ENCODE measurements at regions not wholly inside any gene's neighbourhood (a gene's known extent, or its start where the extent isn't known, plus 50 kb on each side); places are given as distances from the start of the nearest gene placed in this dataset.

- Mint-ChIP-seq H3K36me3 (no peaks in the 10 kb centered on the region), H3K4me1 (peaks cover 4% of the 10 kb centered on the region), H3K9me3 (no peaks in the 10 kb centered on the region), H3K4me3 (no peak overlapping the region), H3K27me3 (ENCODE audit: low read depth) (peaks cover 36% of the 10 kb centered on the region), H3K27ac (no peak overlapping the region)
- TF ChIP-seq CTCF (IDR thresholded peaks at IDR 0.05; ENCODE audit: unreplicated experiment): no peak
- no peak for DNase-seq (ENCODE audit: low spot score in 2 of 2, unreplicated experiment in 2 of 2)
Measured at GRCh38 chr19:30781047-30781446, 408.9 kb downstream of the ZNF536 start.

DNA sequence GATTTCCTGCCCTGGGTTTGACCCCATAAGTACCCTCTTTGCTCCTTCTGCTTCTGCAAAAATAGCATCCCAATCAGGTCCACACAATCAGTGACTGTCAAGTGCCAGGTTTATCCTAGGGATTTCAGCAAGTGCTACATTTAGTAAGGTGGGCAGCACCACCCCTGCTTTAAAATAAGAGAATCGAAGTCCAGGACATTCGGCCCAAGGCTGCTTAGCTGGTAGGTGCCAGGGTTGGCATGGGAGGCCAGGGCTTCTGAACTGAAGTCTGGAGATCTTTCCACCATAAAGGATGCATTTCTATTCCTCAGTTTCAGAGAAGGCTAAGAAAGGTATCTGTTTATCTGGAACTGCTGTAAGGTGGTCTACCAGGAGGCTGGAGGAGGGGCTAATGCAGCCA, 408.3 kb downstream of the ZNF536 start:
- H3K4me3 Mint-ChIP-seq: no peak overlapping the region
- H3K4me1 Mint-ChIP-seq: peaks cover 4% of the 10 kb centered on the region
- H3K27me3 Mint-ChIP-seq (ENCODE audit: low read depth): peaks cover 37% of the 10 kb centered on the region
- DNase-seq (ENCODE audit: low spot score in 2 of 2, unreplicated experiment in 2 of 2): no peak
- no peak overlapping the region for H3K27ac Mint-ChIP-seq
- TF ChIP-seq CTCF (IDR thresholded peaks at IDR 0.05; ENCODE audit: unreplicated experiment): no peak
- H3K9me3 Mint-ChIP-seq: no peaks in the 10 kb centered on the region
- H3K36me3 Mint-ChIP-seq: no peaks in the 10 kb centered on the region

DNA sequence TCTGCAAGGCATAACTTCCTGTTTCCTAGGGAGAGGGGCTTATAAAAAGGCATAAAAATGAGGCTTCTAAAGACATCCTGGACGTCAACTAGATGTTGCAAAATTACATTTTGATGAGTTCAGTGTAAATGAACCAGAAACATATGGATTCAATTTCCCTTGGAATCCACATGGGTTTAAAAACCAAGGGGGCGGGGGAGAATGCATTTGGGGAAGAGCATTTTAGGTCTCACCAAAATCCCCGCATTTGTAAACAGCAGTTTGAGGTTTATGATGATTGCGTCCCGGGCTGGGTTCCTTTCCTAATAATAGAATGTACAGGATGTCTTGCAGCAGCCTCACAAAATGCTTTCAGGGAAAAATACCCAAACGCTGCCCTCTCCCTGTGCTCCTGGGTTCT, 407.8 kb downstream of the ZNF536 start:
- no peak for DNase-seq (ENCODE audit: low spot score in 2 of 2, unreplicated experiment in 2 of 2)
- no peak for TF ChIP-seq CTCF (IDR thresholded peaks at IDR 0.05; ENCODE audit: unreplicated experiment)
- H3K27me3 Mint-ChIP-seq (ENCODE audit: low read depth): peaks cover 39% of the 10 kb centered on the region
- no peak overlapping the region for H3K4me3 Mint-ChIP-seq
- H3K4me1 Mint-ChIP-seq: peaks cover 4% of the 10 kb centered on the region
- no peaks in the 10 kb centered on the region for H3K9me3 Mint-ChIP-seq
- no peaks in the 10 kb centered on the region for H3K36me3 Mint-ChIP-seq
- H3K27ac Mint-ChIP-seq: peak overlapping the region; percentile 20

DNA sequence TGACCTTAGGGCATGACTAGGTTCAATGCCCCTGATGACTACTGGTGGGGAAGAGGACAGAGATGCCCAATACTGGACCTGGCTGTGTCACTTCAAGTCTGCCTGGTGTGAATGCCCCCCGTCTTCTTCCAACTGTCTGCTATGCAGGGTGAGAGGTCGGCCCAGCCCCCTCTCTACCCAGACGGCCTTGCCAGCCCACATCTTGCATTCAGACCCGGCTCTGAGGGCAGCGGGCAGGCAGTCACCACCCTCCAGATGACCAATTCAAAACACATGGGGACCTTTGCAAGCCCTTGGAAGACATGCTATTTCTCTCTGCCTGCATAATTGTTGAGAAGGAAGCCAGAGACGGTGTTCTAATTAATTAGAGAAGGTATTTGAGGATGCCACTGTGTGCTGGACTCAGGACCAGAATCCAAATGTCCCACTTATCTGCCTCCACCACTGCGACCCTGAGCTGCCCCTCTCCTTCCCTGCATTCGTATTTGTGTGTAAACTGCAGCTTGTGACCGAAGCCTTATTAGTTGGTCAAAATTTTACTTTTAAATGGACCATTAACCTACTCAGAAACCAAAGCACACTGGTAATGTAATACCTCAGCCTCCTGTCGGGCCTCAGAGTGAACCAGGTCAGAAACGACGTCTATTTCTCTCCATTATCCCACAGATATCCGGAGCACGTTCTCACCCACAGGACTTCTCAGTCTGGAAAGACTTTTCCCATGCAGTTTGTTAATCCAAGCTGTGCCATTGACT, 407.0 kb downstream of the ZNF536 start:
- Mint-ChIP-seq H3K27ac (no peak overlapping the region), H3K36me3 (no peaks in the 10 kb centered on the region), H3K4me3 (no peak overlapping the region), H3K4me1 (peaks cover 4% of the 10 kb centered on the region), H3K27me3 (ENCODE audit: low read depth) (peaks cover 41% of the 10 kb centered on the region), H3K9me3 (no peaks in the 10 kb centered on the region)
- TF ChIP-seq CTCF (IDR thresholded peaks at IDR 0.05; ENCODE audit: unreplicated experiment): no peak
- DNase-seq (ENCODE audit: low spot score in 2 of 2, unreplicated experiment in 2 of 2): no peak

- DNase-seq (ENCODE audit: low spot score in 2 of 2, unreplicated experiment in 2 of 2): no peak
- Mint-ChIP-seq H3K9me3 (peaks cover 3% of the 10 kb centered on the region), H3K27ac (no peak overlapping the region), H3K4me3 (no peak overlapping the region), H3K36me3 (no peaks in the 10 kb centered on the region), H3K4me1 (peaks cover 4% of the 10 kb centered on the region), H3K27me3 (ENCODE audit: low read depth) (peaks cover 34% of the 10 kb centered on the region)
- no peak for TF ChIP-seq CTCF (IDR thresholded peaks at IDR 0.05; ENCODE audit: unreplicated experiment)
Measured at GRCh38 chr19:30778061-30778460, 405.9 kb downstream of the ZNF536 start.

Measured in mesothelial cell of epicardium (in vitro differentiated cells).